Trophoblast cell (in vitro differentiated cells and primary cell): ENCODE measurements at regions not wholly inside any gene's neighbourhood (a gene's known extent, or its start where the extent isn't known, plus 50 kb on each side); places are given as distances from the start of the nearest gene placed in this dataset.

Source experiments
- DNase-seq, 2 donors: peaks; one replicate each; pipeline ENCODE4 v3.0.0-alpha.2; 2016
- H2AFZ ChIP-seq: 2 replicates; pipeline ENCODE4 v1.6.1; 2013; ENCODE audit warnings: low read length, moderate library complexity, mild to moderate bottlenecking; ENCODE audit not compliant: insufficient read depth, poor library complexity
- H2AK5ac ChIP-seq: 2 replicates; pipeline ENCODE4 v1.6.1; 2013; ENCODE audit warnings: mild to moderate bottlenecking, low read length
- H2BK120ac ChIP-seq: 2 replicates; pipeline ENCODE4 v1.6.1; 2013; ENCODE audit warnings: low read length, mild to moderate bottlenecking, moderate library complexity; ENCODE audit not compliant: insufficient read depth, poor library complexity
- H2BK12ac ChIP-seq: 2 replicates; pipeline ENCODE4 v1.6.1; 2013; ENCODE audit warnings: mild to moderate bottlenecking, low read length, moderate library complexity
- H2BK5ac ChIP-seq: 2 replicates; pipeline ENCODE4 v1.6.1; 2013; ENCODE audit warnings: low read length, low read depth, moderate library complexity, mild to moderate bottlenecking; ENCODE audit not compliant: poor library complexity
- H3K14ac ChIP-seq: 2 replicates; pipeline ENCODE4 v1.6.1; 2013; ENCODE audit warnings: mild to moderate bottlenecking, low read length
- H3K18ac ChIP-seq: 2 replicates; pipeline ENCODE4 v1.6.1; 2013; ENCODE audit warnings: mild to moderate bottlenecking, low read length
- H3K23ac ChIP-seq: 2 replicates; pipeline ENCODE4 v1.6.1; 2013; ENCODE audit warnings: low read length
- H3K27ac ChIP-seq: 2 replicates; pipeline ENCODE4 v1.5.1; 2013; ENCODE audit warnings: low read depth, mild to moderate bottlenecking, inconsistent platforms, low read length, moderate library complexity
- H3K27me3 ChIP-seq: 2 replicates; pipeline ENCODE4 v1.6.1; 2013; ENCODE audit warnings: inconsistent platforms, mild to moderate bottlenecking, low read length, moderate library complexity; ENCODE audit not compliant: insufficient read depth
- H3K36me3 ChIP-seq, 2 experiments: 1 replicate in 1 of 2; 2 replicates in 1 of 2; pipeline ENCODE4 v1.6.1; 2013; ENCODE audit warnings: low read length in 2 of 2, mild to moderate bottlenecking in 2 of 2, moderate library complexity in 1 of 2; ENCODE audit not compliant: insufficient read depth in 2 of 2, control insufficient read depth in 1 of 2
- H3K4ac ChIP-seq: 2 replicates; pipeline ENCODE4 v1.6.1; 2013; ENCODE audit warnings: low read depth, mild to moderate bottlenecking, low read length, moderate library complexity
- H3K4me1 ChIP-seq, 2 experiments: 1 replicate in 1 of 2; 2 replicates in 1 of 2; pipeline ENCODE4 v1.6.1; 2013; ENCODE audit warnings: low read length in 2 of 2, mild to moderate bottlenecking in 2 of 2, moderate library complexity in 1 of 2; ENCODE audit not compliant: insufficient read depth in 2 of 2, control insufficient read depth in 1 of 2
- H3K4me2 ChIP-seq: 2 replicates; pipeline ENCODE4 v1.6.1; 2013; ENCODE audit warnings: inconsistent platforms, mild to moderate bottlenecking, low read length, moderate library complexity
- H3K4me3 ChIP-seq: 2 replicates; pipeline ENCODE4 v1.5.1; 2013; ENCODE audit warnings: mild to moderate bottlenecking, low read depth, low read length, inconsistent platforms
- H3K79me1 ChIP-seq: one replicate; pipeline ENCODE4 v1.6.1; 2013; ENCODE audit warnings: low read length
- H3K79me2 ChIP-seq: 2 replicates; pipeline ENCODE4 v1.6.1; 2013; ENCODE audit warnings: low read length, mild to moderate bottlenecking; ENCODE audit not compliant: control insufficient read depth, insufficient read depth, poor library complexity
- H3K9ac ChIP-seq: 2 replicates; pipeline ENCODE4 v1.6.1; 2013; ENCODE audit warnings: mild to moderate bottlenecking, low read length
- H3K9me3 ChIP-seq: 2 replicates; pipeline ENCODE4 v1.6.1; 2013; ENCODE audit warnings: low read depth, mild to moderate bottlenecking, control low read depth, inconsistent platforms, low read length; ENCODE audit not compliant: insufficient read depth
- H4K12ac ChIP-seq: 2 replicates; pipeline ENCODE4 v1.6.1; 2013; ENCODE audit warnings: low read depth, mild to moderate bottlenecking, low read length, moderate library complexity
- H4K8ac ChIP-seq: 2 replicates; pipeline ENCODE4 v1.6.1; 2013; ENCODE audit warnings: low read depth, mild to moderate bottlenecking, low read length, moderate library complexity
- H4K91ac ChIP-seq: one replicate; pipeline ENCODE4 v1.6.1; 2013; ENCODE audit warnings: low read depth, mild to moderate bottlenecking, low read length, moderate library complexity
- WGBS: extraction: QIAGEN DNeasy Blood & Tissue Kit; methylation state at CpG from one replicate; pipeline ENCODE4 v1.1.7; 2013; ENCODE audit warnings: missing lambda C conversion rate; ENCODE audit not compliant: insufficient read length, insufficient coverage; ENCODE audit errors: extremely low coverage; 5-methylcytosine and 5-hydroxymethylcytosine counted together

- H3K79me2 ChIP-seq = no peaks in the 10 kb centered on the region
- no peak overlapping the region for H2BK120ac ChIP-seq
- no CpG with 5 or more reads among the region's 2 CpGs for WGBS
- H2BK12ac ChIP-seq = no peak overlapping the region
- no peak overlapping the region for H3K14ac ChIP-seq
- H4K91ac ChIP-seq = no peak overlapping the region
- H3K4ac ChIP-seq = no peak overlapping the region
- no peak overlapping the region for H3K27ac ChIP-seq
- H2AFZ ChIP-seq = no peak overlapping the region
- no peak overlapping the region for H4K12ac ChIP-seq
- no peak overlapping the region for H3K4me3 ChIP-seq
- no peak for DNase-seq
- H3K79me1 ChIP-seq = no peaks in the 10 kb centered on the region
- no peak overlapping the region for H2BK5ac ChIP-seq
- H4K8ac ChIP-seq = no peak overlapping the region
- no peak overlapping the region for H2AK5ac ChIP-seq
- no peaks in the 10 kb centered on the region for H3K36me3 ChIP-seq
- no peaks in the 10 kb centered on the region for H3K4me1 ChIP-seq
- no peak overlapping the region for H3K4me2 ChIP-seq
- H3K9me3 ChIP-seq = no peaks in the 10 kb centered on the region
- H3K9ac ChIP-seq = no peak overlapping the region
- no peaks in the 10 kb centered on the region for H3K27me3 ChIP-seq
- H3K23ac ChIP-seq = no peak overlapping the region
- no peak overlapping the region for H3K18ac ChIP-seq
Measured at GRCh38 chr9:7935681-7936080, 136.1 kb upstream of the DMAC1 start.

DNA sequence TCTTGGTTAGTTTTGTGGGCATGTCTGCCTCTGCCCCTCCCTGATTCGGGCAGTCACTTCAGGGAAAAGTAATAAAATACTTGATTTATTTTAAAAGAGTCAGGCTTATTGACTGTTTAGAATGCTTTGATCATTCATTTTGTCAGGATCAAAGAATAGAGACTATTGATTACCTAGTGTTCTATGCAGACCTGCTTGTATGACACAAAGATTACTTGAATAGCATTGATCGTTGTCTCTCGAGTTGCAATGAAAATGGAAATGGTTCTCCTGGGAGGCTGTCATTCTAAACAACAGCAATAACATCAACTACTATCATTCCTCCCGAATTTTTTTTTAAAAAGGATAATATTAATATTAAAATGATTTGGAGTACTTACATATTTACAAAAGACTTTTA lies 133.2 kb upstream of the DMAC1 start:
- no peak overlapping the region for H3K4ac ChIP-seq
- no peak overlapping the region for H2BK120ac ChIP-seq
- no peaks in the 10 kb centered on the region for H3K9me3 ChIP-seq
- H2BK12ac ChIP-seq = no peak overlapping the region
- no peaks in the 10 kb centered on the region for H3K79me2 ChIP-seq
- H3K27ac ChIP-seq = no peak overlapping the region
- no peak overlapping the region for H4K91ac ChIP-seq
- no peak overlapping the region for H3K4me3 ChIP-seq
- no peak overlapping the region for H4K12ac ChIP-seq
- no peak overlapping the region for H3K23ac ChIP-seq
- H2AK5ac ChIP-seq = no peak overlapping the region
- H3K4me1 ChIP-seq = no peaks in the 10 kb centered on the region
- H2AFZ ChIP-seq = no peak overlapping the region
- H3K18ac ChIP-seq = no peak overlapping the region
- H3K79me1 ChIP-seq = no peaks in the 10 kb centered on the region
- H3K14ac ChIP-seq = no peak overlapping the region
- H3K36me3 ChIP-seq = no peaks in the 10 kb centered on the region
- no peak overlapping the region for H4K8ac ChIP-seq
- no peak for DNase-seq
- H3K9ac ChIP-seq = no peak overlapping the region
- WGBS = no CpG with 5 or more reads among the region's 4 CpGs
- no peak overlapping the region for H3K4me2 ChIP-seq
- no peaks in the 10 kb centered on the region for H3K27me3 ChIP-seq
- H2BK5ac ChIP-seq = no peak overlapping the region

DNA sequence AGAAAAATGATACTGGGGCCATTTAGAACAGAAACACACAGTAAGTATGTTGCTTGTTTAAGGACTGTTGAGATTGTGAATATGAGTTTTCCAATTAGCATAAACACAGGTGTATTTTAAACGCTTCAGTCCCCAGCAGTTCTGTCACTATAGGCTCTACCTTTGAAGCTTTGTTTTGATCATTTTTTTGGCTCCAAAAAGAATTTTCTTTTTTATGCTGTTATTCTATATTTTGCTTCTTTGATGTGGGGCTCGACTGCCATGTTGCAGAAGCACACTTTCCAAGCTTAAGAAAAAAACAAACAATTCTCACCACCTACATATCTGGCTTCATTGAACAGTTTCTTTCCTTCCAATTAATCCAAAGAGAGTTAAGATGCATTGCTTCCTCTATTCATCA lies 131.0 kb upstream of the DMAC1 start:
- Histone ChIP-seq H3K4me2 (no peak overlapping the region), H3K79me1 (no peaks in the 10 kb centered on the region), H3K18ac (no peak overlapping the region), H3K79me2 (no peaks in the 10 kb centered on the region), H3K4ac (no peak overlapping the region), H2AK5ac (no peak overlapping the region), H2BK12ac (no peak overlapping the region), H4K8ac (no peak overlapping the region), H3K23ac (no peak overlapping the region), H2AFZ (no peak overlapping the region), H3K14ac (no peak overlapping the region), H3K9ac (no peak overlapping the region), H3K4me1 (no peaks in the 10 kb centered on the region), H3K4me3 (no peak overlapping the region), H3K27ac (no peak overlapping the region), H3K36me3 (no peaks in the 10 kb centered on the region), H3K27me3 (no peaks in the 10 kb centered on the region), H2BK120ac (no peak overlapping the region), H2BK5ac (no peak overlapping the region), H3K9me3 (no peaks in the 10 kb centered on the region), H4K91ac (no peak overlapping the region), H4K12ac (no peak overlapping the region)
- no peak for DNase-seq
- no CpG with 5 or more reads among the region's 2 CpGs for WGBS

- no peak overlapping the region for H3K18ac ChIP-seq
- H2BK12ac ChIP-seq = no peak overlapping the region
- H3K9ac ChIP-seq = no peak overlapping the region
- H3K4me3 ChIP-seq = no peak overlapping the region
- no peak overlapping the region for H3K4ac ChIP-seq
- no peaks in the 10 kb centered on the region for H3K79me1 ChIP-seq
- no peak overlapping the region for H4K91ac ChIP-seq
- no peak overlapping the region for H3K4me2 ChIP-seq
- no peaks in the 10 kb centered on the region for H3K79me2 ChIP-seq
- no peaks in the 10 kb centered on the region for H3K4me1 ChIP-seq
- no peak overlapping the region for H2BK120ac ChIP-seq
- H2AK5ac ChIP-seq = no peak overlapping the region
- H3K27me3 ChIP-seq = no peaks in the 10 kb centered on the region
- no peak overlapping the region for H3K14ac ChIP-seq
- no peak overlapping the region for H4K12ac ChIP-seq
- no peaks in the 10 kb centered on the region for H3K9me3 ChIP-seq
- no CpG with 5 or more reads among the region's 6 CpGs for WGBS
- no peak overlapping the region for H3K23ac ChIP-seq
- no peak overlapping the region for H2BK5ac ChIP-seq
- no peak overlapping the region for H3K27ac ChIP-seq
- no peak for DNase-seq
- no peaks in the 10 kb centered on the region for H3K36me3 ChIP-seq
- H4K8ac ChIP-seq = no peak overlapping the region
- H2AFZ ChIP-seq = no peak overlapping the region
Measured at GRCh38 chr9:7921545-7922197, 122.1 kb upstream of the DMAC1 start.
